22Rv1 (cell line): ENCODE measurements at regions not wholly inside any gene's neighbourhood (a gene's known extent, or its start where the extent isn't known, plus 50 kb on each side); places are given as distances from the start of the nearest gene placed in this dataset.

ENCODE experiments used
- CTCF ChIP-seq: fragments of 450-650 bp; IDR thresholded peaks from 2 replicates; pipeline ENCODE4 v1.5.1; 2017; ENCODE audit warnings: mild to moderate bottlenecking
- ZFX ChIP-seq: fragments of 450-650 bp; IDR thresholded peaks from 2 replicates; pipeline ENCODE4 v1.6.1; 2017; ENCODE audit warnings: antibody characterized with exemption, borderline replicate concordance

- TF ChIP-seq CTCF (no peak), ZFX (no peak)
These were observed 432.7 kb upstream of the ARHGEF26 start for GRCh38 chr3:153688301-153689120.
